Neural progenitor cell (in vitro differentiated cells): ENCODE measurements at regions not wholly inside any gene's neighbourhood (a gene's known extent, or its start where the extent isn't known, plus 50 kb on each side); places are given as distances from the start of the nearest gene placed in this dataset.

Experiments
- CTCF ChIP-seq: fragments of 200-600 bp; sonication (generic); IDR thresholded peaks from 2 replicates; pipeline ENCODE4 v1.5.1; 2017; ENCODE audit warnings: antibody characterized with exemption, mild to moderate bottlenecking
- EZH2 ChIP-seq: fragments of 200-600 bp; sonication (generic); IDR thresholded peaks from 2 replicates; pipeline ENCODE4 v1.6.1; 2017; ENCODE audit warnings: antibody characterized with exemption, mild to moderate bottlenecking, moderate library complexity

DNA sequence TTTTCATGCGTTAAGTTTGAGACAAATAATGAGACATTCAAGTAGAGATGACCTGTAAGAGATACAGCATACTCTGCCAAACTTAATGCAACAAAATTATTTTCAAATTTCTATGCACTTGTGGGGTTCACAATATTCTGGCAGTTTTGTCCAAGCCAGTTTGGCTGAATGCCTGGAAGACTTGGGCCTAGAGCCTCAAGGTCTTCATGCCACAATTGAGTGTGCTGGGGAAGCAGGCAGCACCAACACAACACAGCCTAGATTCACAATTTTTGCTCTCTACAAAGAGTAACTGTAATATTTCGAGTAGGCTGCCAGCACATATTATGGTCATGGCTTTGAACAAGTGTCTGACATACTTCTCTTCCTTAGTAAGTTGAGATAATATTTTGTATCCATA is 461.4 kb upstream of the SPHKAP start:
- no peak for TF ChIP-seq CTCF
- TF ChIP-seq EZH2: no peak
